ENCODE measurements at regions not wholly inside any gene's neighbourhood (a gene's known extent, or its start where the extent isn't known, plus 50 kb on each side); places are given as distances from the start of the nearest gene placed in this dataset.

DNA sequence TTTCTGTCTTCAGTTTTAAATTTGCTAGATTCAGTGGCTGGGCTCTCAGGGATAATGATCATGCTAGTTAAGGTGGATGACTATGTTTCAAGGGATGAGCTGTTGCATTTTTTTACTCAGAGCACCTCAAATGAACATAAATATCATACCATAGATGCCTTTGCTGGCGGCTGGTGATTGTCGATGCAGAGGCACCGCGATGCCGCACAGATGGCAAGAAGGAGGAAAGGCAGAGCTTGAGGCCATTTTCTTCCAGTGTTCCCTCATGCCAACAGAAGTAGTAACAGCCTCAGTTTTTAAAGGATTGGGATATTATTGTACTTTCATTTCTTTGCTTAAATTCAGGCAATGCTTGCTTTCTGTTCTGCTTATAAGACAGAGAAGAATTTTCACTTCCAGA lies 654.7 kb upstream of the IGFBP7 start:
- ChIA-PET SMC1A (ENCODE audit: uncharacterized antibody, unreplicated experiment) (no interaction called here), RAD21 (ENCODE audit: unreplicated experiment) (no interaction called here), POLR2A (no interaction called here), CTCF (no interaction called here)
- Histone ChIP-seq H4K20me1 (ENCODE audit: control insufficient read depth, insufficient read depth) (no peaks in the 10 kb centered on the region), H3K4me1 (ENCODE audit: control insufficient read depth, insufficient read depth, low read length) (no peaks in the 10 kb centered on the region), H3K27ac (ENCODE audit: control insufficient read depth, insufficient read depth) (no peak overlapping the region), H3K27me3 (replicated peaks in 1 of 2; ENCODE audit: control insufficient read depth in 2 of 2, insufficient read depth in 2 of 2, low read length in 1 of 2) (no peaks in the 10 kb centered on the region), H3K9ac (ENCODE audit: control insufficient read depth, insufficient read depth, low read length) (no peak overlapping the region), H3K9me3 (replicated peaks; ENCODE audit: control insufficient read depth, insufficient read depth, low read length) (no peaks in the 10 kb centered on the region; the same call in 2 of the 3 replicates), H2AFZ (ENCODE audit: control insufficient read depth, low read depth, low read length) (no peak overlapping the region), H3K36me3 (ENCODE audit: control insufficient read depth in 2 of 2, insufficient read depth in 2 of 2, low read length in 1 of 2) (no peaks in the 10 kb centered on the region), H3K4me3 (no peak overlapping the region), H3K4me2 (ENCODE audit: control insufficient read depth, insufficient read depth) (no peak overlapping the region), H3K79me2 (ENCODE audit: control insufficient read depth, insufficient read depth, low read length) (no peaks in the 10 kb centered on the region)
- no TSS peak for BruUV-seq (replicated peaks)
- WGBS (ENCODE audit: insufficient coverage, insufficient replicate concordance, low lambda C conversion rate, missing lambda C conversion rate): 83% methylated on average over 5 of the region's 5 CpGs
- in situ Hi-C loops (cut with MboI) (no loop called here), intact Hi-C loops (cut with micrococcal nuclease; ENCODE audit: unreplicated experiment) (no loop called here)
- ATAC-seq (no peak), FAIRE-seq (no peak), DNase-seq (ENCODE audit: low read depth, low spot score) (no peak)
- TF ChIP-seq EZH2 (IDR thresholded peaks at IDR 0.05; ENCODE audit: borderline replicate concordance, control insufficient read depth, low read depth, low read length): no peak
- TF ChIP-seq SMAD5 (IDR thresholded peaks at IDR 0.05; ENCODE audit: low read depth): no peak
- no peak for TF ChIP-seq SRF (IDR thresholded peaks at IDR 0.05; ENCODE audit: low read depth in 2 of 2, low read length in 2 of 2)
- no peak for TF ChIP-seq ATF7 (IDR thresholded peaks at IDR 0.05; ENCODE audit: low read depth)
- no peak for TF ChIP-seq GABPA (IDR thresholded peaks at IDR 0.05; ENCODE audit: low read depth)
- TF ChIP-seq, protein P1, sequence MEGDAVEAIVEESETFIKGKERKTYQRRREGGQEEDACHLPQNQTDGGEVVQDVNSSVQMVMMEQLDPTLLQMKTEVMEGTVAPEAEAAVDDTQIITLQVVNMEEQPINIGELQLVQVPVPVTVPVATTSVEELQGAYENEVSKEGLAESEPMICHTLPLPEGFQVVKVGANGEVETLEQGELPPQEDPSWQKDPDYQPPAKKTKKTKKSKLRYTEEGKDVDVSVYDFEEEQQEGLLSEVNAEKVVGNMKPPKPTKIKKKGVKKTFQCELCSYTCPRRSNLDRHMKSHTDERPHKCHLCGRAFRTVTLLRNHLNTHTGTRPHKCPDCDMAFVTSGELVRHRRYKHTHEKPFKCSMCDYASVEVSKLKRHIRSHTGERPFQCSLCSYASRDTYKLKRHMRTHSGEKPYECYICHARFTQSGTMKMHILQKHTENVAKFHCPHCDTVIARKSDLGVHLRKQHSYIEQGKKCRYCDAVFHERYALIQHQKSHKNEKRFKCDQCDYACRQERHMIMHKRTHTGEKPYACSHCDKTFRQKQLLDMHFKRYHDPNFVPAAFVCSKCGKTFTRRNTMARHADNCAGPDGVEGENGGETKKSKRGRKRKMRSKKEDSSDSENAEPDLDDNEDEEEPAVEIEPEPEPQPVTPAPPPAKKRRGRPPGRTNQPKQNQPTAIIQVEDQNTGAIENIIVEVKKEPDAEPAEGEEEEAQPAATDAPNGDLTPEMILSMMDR (IDR thresholded peaks at IDR 0.05 in 2 of 3, conservative IDR thresholded peaks at IDR 0.05 in 1 of 3; ENCODE audit: control insufficient read depth in 2 of 3, extremely low read depth in 1 of 3, insufficient read depth in 1 of 3, low read depth in 3 of 3, low read length in 3 of 3): no peak
- no peak for TF ChIP-seq EED (IDR thresholded peaks at IDR 0.05; ENCODE audit: low read depth)
- no peak for TF ChIP-seq TCF3 (IDR thresholded peaks at IDR 0.05; ENCODE audit: borderline replicate concordance, insufficient read depth, low read depth, low read length)
- TF ChIP-seq, protein P2, sequence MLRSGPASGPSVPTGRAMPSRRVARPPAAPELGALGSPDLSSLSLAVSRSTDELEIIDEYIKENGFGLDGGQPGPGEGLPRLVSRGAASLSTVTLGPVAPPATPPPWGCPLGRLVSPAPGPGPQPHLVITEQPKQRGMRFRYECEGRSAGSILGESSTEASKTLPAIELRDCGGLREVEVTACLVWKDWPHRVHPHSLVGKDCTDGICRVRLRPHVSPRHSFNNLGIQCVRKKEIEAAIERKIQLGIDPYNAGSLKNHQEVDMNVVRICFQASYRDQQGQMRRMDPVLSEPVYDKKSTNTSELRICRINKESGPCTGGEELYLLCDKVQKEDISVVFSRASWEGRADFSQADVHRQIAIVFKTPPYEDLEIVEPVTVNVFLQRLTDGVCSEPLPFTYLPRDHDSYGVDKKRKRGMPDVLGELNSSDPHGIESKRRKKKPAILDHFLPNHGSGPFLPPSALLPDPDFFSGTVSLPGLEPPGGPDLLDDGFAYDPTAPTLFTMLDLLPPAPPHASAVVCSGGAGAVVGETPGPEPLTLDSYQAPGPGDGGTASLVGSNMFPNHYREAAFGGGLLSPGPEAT (IDR thresholded peaks at IDR 0.05; ENCODE audit: low read depth): no peak
- no peak for TF ChIP-seq BACH1 (IDR thresholded peaks at IDR 0.05; ENCODE audit: borderline replicate concordance)
- TF ChIP-seq FOXK2 (IDR thresholded peaks at IDR 0.05): no peak
- no peak for TF ChIP-seq NRF1 (conservative IDR thresholded peaks at IDR 0.05; ENCODE audit: low read depth, low read length)
- TF ChIP-seq WRNIP1 (IDR thresholded peaks at IDR 0.05; ENCODE audit: borderline replicate concordance, low read depth, low read length): no peak
- TF ChIP-seq RB1 (IDR thresholded peaks at IDR 0.05; ENCODE audit: borderline replicate concordance): no peak
- TF ChIP-seq, protein P3, sequence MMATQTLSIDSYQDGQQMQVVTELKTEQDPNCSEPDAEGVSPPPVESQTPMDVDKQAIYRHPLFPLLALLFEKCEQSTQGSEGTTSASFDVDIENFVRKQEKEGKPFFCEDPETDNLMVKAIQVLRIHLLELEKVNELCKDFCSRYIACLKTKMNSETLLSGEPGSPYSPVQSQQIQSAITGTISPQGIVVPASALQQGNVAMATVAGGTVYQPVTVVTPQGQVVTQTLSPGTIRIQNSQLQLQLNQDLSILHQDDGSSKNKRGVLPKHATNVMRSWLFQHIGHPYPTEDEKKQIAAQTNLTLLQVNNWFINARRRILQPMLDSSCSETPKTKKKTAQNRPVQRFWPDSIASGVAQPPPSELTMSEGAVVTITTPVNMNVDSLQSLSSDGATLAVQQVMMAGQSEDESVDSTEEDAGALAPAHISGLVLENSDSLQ (IDR thresholded peaks at IDR 0.05): no peak

Measured in GM12878 (cell line).